HFFc6 (cell line): ENCODE measurements at regions not wholly inside any gene's neighbourhood (a gene's known extent, or its start where the extent isn't known, plus 50 kb on each side); places are given as distances from the start of the nearest gene placed in this dataset.

ENCODE experiments used
- DNase-seq: peaks from one replicate; pipeline ENCODE4 v3.0.0-alpha.2; 2018
- H3K27ac Mint-ChIP-seq: 2 replicates; pipeline ENCODE4 v1.8.0; 2020; ENCODE audit warnings: mild to moderate bottlenecking, mixed read lengths
- H3K27me3 Mint-ChIP-seq: 2 replicates; pipeline ENCODE4 v1.8.0; 2021; ENCODE audit warnings: mild to moderate bottlenecking, moderate library complexity, mixed read lengths; ENCODE audit not compliant: insufficient read depth
- H3K36me3 Mint-ChIP-seq: 2 replicates; pipeline ENCODE4 v1.8.0; 2021; ENCODE audit warnings: low read depth, mixed read lengths
- H3K4me1 Mint-ChIP-seq: 2 replicates; pipeline ENCODE4 v1.8.0; 2020; ENCODE audit warnings: low read depth, mixed read lengths
- H3K4me3 Mint-ChIP-seq: 2 replicates; pipeline ENCODE4 v1.8.0; 2020; ENCODE audit warnings: mild to moderate bottlenecking, moderate library complexity, mixed read lengths
- H3K9me3 Mint-ChIP-seq: 2 replicates; pipeline ENCODE4 v1.8.0; 2020; ENCODE audit warnings: mild to moderate bottlenecking, mixed read lengths
- CTCF ChIP-seq: fragments of 200-600 bp; sonication (generic); IDR thresholded peaks from 2 replicates; pipeline ENCODE4 v1.5.0; 2021; ENCODE audit warnings: antibody characterized with exemption, mild to moderate bottlenecking

GRCh38 chr2:81650048-81650971 is 1345.8 kb upstream of the LRRTM1 start:
- Mint-ChIP-seq H3K9me3 (peaks cover 61% of the 10 kb centered on the region), H3K27ac (no peak overlapping the region)
- DNase-seq: no peak

GRCh38 chr2:81648806-81649205 is 1344.3 kb upstream of the LRRTM1 start:
- H3K4me3 Mint-ChIP-seq: no peak overlapping the region
- peaks cover 50% of the 10 kb centered on the region for H3K9me3 Mint-ChIP-seq
- no peaks in the 10 kb centered on the region for H3K4me1 Mint-ChIP-seq
- no peaks in the 10 kb centered on the region for H3K27me3 Mint-ChIP-seq
- no peak for DNase-seq
- no peak overlapping the region for H3K27ac Mint-ChIP-seq
- H3K36me3 Mint-ChIP-seq: no peaks in the 10 kb centered on the region
- no peak for TF ChIP-seq CTCF

More at GRCh38 chr2:81650048-81650971, 1345.8 kb upstream of the LRRTM1 start:
- TF ChIP-seq CTCF: peak; percentile 35; the same call in 1 of the 2 replicates
- Mint-ChIP-seq H3K27me3 (no peaks in the 10 kb centered on the region), H3K36me3 (no peaks in the 10 kb centered on the region), H3K4me3 (no peak overlapping the region), H3K4me1 (no peaks in the 10 kb centered on the region)

- Mint-ChIP-seq H3K36me3 (no peaks in the 10 kb centered on the region), H3K4me3 (no peak overlapping the region), H3K4me1 (no peaks in the 10 kb centered on the region), H3K27ac (no peak overlapping the region), H3K9me3 (peaks cover 46% of the 10 kb centered on the region), H3K27me3 (no peaks in the 10 kb centered on the region)
- no peak for TF ChIP-seq CTCF
- DNase-seq: no peak
Measured at GRCh38 chr2:81648370-81648769, 1343.8 kb upstream of the LRRTM1 start.

GRCh38 chr2:81647715-81648230 is 1343.2 kb upstream of the LRRTM1 start:
- Mint-ChIP-seq H3K4me1 (no peaks in the 10 kb centered on the region), H3K27me3 (no peaks in the 10 kb centered on the region), H3K27ac (no peak overlapping the region), H3K9me3 (peaks cover 44% of the 10 kb centered on the region), H3K4me3 (no peak overlapping the region), H3K36me3 (no peaks in the 10 kb centered on the region)
- no peak for TF ChIP-seq CTCF
- DNase-seq: no peak

- H3K4me1 Mint-ChIP-seq: no peaks in the 10 kb centered on the region
- H3K27me3 Mint-ChIP-seq: no peaks in the 10 kb centered on the region
- H3K27ac Mint-ChIP-seq: no peak overlapping the region
- no peak for DNase-seq
- peaks cover 41% of the 10 kb centered on the region for H3K9me3 Mint-ChIP-seq
- H3K4me3 Mint-ChIP-seq: no peak overlapping the region
- no peak for TF ChIP-seq CTCF
- H3K36me3 Mint-ChIP-seq: no peaks in the 10 kb centered on the region
Measured at GRCh38 chr2:81645745-81646301, 1341.3 kb upstream of the LRRTM1 start.
